Mesenteric fat pad (tissue), 1 donor: ENCODE measurements at regions not wholly inside any gene's neighbourhood (a gene's known extent, or its start where the extent isn't known, plus 50 kb on each side); places are given as distances from the start of the nearest gene placed in this dataset.
"Not testable (repeated sequence)": the region's sequence is repeated elsewhere in the genome, so short reads cannot be mapped to it uniquely, and the experiment has no call there.

Experiments used
- DNase-seq: peaks from one replicate; pipeline ENCODE4 v3.0.0-alpha.2; 2020; ENCODE audit warnings: low spot score
- donor health status: DM: yes; HTN: yes; CAD: no.

DNA sequence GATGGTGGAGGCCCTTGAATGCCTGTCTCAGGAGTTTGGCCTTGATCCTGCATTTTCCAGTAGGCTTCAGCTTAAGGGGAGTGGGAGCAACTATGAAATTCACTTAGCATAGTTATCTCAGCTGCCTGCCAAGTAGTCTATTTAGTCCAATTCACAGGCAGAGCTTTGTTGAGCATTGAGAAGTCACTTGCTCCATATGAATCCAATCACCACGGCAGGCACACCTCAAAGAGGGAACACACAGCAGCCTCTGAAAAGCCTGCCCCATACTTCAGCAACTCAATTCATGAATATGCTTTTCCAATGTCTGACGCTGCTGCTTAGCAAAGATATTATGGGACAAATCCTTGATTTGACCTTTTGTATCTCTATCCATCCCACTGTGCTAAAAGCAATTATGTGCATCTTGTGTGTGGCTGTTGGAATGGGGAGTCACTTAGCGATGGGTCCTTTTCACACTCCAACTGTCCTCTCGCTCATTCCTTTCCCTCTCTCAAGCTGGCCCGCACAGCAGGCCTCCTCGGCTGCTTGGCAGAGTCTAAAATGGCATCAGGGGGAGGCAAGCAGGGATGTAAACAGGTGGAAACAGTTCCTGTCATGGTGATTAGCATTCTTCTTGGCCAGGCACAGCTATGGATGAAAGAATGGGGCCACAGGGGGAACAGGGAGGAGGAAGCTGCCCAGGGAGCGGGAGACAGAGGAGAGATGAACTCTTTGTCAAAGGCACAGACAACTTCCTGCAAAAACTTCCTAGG, 56.0 kb upstream of the LRPPRC start:
- DNase-seq = no peak

DNA sequence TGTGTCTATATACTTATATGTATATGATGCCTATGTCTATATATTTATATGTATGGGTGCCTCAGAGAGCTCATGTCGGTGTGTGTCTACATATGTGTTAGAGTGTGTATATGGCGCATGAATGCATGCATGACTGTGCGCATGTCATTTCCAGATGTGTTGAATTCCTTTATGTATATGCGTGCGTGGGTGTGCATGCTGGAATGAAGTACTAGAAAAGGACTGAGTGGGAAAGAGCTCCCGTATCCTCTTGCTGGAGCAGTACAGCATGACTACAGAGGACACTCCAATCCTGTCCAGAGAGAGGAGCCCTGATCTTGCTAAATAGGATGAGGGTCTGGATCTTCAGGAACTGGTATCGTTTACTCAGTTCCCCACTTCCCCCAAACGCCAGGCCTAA, 56.8 kb upstream of the LRPPRC start:
- DNase-seq = no peak

DNA sequence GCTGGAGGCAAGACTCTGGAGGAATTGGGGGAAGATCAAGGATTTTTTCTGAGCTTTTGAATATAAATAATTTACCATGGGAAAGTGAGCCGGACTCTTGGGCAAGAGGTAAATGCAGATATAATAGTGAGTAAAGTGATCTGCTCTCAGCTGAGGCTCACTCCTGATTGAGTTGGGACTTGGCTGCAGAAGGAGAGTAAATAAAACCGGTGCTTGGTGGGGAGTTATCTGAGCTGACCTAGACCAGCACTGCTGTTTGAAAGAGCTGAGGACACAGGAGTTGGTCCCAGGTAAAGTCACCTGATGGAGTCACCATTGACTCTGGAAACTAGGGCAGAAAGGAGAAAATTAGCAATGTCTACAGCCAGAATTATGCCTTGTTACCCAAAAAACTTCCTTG, 57.3 kb upstream of the LRPPRC start:
- DNase-seq = no peak

DNA sequence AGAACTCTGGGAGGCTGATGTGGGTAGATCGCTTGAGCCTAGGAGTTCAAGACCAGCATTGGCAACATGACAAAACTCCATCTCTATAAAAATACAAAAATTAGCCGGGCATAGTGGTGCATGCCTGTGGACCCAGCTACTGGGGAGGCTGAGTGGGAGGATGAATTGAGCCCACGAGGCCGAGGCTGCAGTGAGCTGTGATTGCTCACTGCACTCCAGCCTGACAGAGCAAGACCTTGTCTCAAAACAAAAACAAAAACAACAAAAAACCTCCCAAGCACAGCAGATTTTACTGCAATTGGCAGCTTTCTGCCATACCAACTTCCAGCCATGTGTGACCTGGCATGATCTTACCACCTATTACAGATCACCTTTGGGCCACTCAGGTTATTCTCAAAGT, 57.7 kb upstream of the LRPPRC start:
- no peak for DNase-seq

GRCh38 chr2:44055229-44055628, 59.4 kb upstream of the LRPPRC start:
- DNase-seq = no peak

DNA sequence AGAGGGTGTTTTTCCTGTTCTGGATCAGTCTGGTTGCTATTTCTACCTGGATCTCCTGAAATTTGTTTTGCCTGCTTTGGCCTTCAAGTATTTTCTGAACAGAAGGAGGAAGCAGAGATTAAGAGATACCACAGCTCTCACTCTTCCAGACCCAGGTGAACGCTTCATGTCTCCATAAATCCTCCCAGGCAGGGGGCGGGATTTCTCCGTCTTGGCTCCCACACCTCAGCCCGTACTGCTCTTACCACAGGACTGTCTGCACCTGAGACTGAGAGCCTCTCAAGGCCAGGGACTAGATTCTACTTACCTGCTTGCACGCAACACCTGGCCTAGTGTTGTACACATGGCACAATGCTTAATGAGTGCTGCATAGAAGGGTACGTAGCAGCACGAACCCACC, 59.9 kb upstream of the LRPPRC start:
- DNase-seq = no peak

GRCh38 chr2:44056947-44057346, 61.2 kb upstream of the LRPPRC start:
- no peak for DNase-seq

DNA sequence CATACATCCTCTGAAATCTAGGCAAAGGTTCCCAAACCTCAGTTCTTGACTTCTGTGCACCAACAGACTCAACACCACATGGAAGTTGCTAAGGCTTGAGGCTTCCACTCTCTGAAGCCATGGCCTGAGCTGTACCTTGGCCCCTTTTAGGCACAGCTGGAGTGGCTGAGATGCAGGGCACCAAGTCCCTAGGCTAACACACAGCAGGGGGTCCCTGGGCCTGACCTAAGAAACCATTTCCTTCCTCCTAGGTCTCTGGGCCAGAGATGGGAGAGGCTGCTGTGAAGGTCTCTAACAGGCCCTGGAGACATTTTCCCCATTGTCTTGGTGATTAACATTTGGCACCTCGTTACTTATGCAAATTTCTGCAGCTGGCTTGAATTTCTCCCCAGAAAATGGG, 64.5 kb upstream of the LRPPRC start:
- not testable (repeated sequence) for DNase-seq

DNA sequence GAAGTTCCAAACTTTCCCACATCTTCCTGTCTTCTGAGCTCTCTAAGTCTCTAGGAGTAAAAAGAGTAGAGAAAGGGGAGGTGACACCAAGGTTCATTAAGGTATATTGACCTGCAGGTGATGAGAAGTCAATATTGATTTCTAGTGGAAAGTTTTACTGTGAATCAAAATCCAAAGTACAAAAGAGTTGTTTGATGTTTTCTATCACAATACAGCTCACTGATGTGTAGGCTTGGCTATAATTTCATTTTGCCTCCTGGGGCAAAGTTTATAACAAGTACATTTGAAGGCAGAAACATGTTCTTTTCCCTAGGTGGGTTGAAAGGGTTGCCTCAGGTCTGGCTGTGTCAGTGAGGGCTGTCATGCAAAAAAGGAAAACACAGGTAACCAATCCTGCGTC, 65.2 kb upstream of the LRPPRC start:
- no peak for DNase-seq

- no peak for DNase-seq
Observed at GRCh38 chr2:44061469-44061868, 65.7 kb upstream of the LRPPRC start.

GRCh38 chr2:44061876-44062275, 66.1 kb upstream of the LRPPRC start:
- no peak for DNase-seq

GRCh38 chr2:44063033-44063432, 67.2 kb upstream of the LRPPRC start:
- DNase-seq = peak; percentile 12

DNA sequence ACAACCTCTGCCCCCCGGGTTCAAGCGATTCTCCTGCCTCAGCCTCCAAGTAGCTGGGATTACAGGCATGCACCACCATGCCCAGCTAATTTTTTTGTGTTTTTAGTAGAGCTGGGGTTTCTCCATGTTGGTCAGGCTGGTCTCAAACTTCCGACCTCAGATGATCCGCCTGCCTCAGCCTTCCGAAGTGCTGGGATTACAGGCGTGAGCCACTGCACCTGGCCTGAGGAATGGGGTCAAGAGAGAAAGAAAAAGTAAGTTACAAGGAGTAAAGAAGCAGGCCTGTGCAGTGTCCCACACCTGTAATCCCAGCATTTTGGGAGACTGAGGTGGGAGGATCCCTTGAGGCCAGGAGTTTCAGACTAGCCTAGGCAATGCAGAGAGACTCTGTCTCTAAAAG, 68.5 kb upstream of the LRPPRC start:
- peak; percentile 64 for DNase-seq

GRCh38 chr2:44067012-44067790, 71.4 kb upstream of the LRPPRC start:
- peak; percentile 53 for DNase-seq

GRCh38 chr2:44067791-44068181, 72.0 kb upstream of the LRPPRC start:
- peak; percentile 33 for DNase-seq

DNA sequence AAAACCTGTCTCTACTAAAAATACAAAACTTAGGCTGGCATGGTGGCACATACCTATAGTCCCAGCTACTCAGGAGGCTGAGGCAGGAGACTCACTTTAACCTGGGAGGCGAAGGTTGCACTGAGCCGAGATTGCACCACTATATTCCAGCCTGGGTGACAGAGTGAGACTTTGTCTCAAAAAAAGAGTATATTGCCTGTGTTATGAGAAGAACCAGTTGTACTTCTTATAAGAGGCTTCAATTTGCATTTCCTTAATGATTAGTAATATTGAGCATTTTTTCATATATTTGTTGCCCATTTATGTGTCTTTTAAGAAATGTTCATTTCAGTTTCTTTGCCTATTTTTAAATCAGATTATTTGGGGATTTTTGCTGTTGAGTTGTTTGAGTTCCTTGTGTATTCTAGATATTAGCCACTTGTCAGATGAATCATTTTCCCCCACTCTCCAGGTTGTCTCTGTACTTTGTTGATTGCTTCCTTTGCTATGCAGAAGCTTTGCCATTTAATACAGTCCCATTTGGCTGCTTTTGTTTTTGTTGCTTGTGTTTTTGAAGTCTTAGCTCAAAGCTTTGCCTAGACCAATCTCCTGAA, 75.8 kb upstream of the LRPPRC start:
- DNase-seq = no peak

DNA sequence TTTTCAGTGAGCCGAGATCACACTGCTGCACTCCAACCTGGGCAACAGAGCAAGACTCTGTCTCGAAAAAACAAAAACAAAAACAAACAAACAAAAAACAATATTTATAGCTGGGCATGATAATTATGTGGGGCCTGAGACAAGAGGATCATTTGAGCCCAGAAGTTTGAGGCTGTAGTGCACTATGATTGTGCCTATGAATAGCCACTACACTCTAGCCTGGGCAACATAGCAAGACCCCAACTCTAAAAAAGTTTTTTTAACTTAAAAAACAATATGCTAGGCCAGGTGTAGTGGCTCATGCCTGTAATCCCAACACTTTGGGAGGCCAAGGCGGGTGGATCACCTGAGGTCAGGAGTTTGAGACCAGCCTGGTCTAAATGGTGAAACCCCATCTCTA, 77.9 kb upstream of the LRPPRC start:
- peak; percentile 26 for DNase-seq

DNA sequence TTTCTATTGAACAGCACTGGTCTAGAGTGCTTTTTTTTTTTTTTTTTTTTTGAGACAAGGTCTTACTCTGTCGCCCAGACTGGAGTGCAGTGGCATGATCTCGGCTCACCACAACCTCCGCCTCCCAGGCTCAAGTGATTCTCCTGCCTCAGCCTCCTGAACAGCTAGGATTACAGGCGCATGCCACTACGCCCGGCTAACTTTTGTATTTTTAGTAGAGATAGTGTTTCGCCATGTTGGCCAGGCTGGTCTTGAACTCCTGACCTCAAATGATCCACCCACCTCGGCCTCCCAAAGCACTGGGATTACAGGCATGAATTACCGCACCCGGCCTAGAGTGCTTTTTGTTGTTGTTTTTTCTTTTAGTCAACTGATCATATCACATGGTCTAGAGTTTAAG, 79.0 kb upstream of the LRPPRC start:
- DNase-seq = peak; percentile 45

DNA sequence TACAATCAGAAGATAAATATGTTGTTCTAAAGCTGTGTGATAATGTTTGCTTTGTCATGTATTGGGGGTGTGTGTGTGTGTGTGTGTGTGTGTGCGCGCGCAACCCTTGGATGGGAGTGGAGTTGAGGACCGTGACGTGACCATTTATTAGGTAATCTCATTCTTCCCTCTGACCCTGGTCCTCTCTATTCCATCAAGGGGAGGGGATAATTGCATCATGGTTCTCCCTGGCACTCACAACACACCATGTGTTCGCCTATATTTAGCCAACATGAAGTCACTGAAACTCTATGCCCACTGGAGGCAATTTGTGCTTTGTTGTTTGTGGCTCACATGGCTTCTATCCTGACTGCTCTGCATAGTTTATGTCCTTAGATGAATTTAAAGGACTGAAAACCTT, 79.8 kb upstream of the LRPPRC start:
- peak; percentile 11 for DNase-seq

DNA sequence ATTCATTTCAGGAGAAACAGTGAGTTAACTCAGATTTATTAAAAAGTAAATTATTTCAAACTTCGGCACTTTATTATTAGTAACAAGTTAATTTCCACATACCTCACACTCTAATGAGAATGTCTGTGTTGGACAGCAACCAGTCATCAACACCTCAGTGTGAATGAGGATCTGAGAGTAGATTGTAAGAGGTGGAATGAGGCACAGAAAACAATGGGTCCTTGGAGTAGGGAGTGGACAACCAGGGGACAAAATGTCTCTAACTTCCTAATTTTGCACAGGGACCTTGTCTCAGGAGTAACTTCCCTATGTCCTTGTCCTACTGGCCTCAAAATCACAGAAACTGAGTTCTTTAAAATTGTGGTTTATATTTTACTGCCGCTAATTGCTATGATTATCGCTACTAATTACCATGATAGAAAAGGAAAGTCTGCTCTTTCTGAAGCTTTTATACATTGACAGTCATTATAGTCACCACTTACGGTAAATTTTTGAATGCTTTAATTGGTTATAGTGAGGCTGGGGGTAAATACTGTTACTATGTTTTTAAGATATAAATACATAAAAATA, 82.2 kb upstream of the LRPPRC start:
- no peak for DNase-seq

DNA sequence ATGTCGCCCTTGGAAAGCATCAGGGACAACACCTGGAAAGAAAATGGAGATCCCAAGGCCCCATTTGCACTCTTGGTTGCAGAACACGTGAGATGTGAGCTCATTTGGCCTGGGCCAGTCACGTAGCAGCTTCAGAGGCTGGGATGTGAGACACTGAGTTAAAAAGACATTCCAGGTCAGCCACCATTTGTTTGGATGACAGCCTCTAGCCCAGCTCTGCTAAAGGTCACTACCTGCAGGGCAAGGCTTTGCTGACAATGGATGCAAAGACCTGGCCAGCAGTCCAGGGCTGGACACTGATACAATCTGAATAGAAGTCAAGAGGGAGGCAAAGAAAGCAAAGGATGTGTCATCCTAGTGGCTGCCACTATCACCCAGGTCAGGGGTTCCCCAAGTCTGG, 83.9 kb upstream of the LRPPRC start:
- DNase-seq = no peak

DNA sequence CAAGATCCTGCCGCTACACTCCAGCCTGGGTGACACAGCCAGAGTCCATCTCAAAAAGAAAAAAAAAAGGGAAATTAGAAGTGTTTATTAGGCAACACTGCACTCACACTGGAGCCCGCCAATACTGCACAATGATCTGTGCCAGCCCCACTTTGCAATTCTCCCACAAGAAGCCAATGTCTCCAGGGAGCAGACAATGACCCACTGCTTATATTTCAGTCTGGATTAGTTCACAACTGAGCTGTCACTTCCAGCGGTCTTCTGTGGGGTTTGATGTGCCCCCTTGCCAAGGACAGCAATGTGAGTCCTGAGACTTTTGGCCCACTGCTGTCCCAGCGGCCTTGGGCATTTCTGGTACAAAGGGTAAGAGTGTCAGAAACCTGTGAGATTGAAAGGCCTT, 85.6 kb upstream of the PPM1B start:
- DNase-seq = no peak
